ENCODE measurements at regions not wholly inside any gene's neighbourhood (a gene's known extent, or its start where the extent isn't known, plus 50 kb on each side); places are given as distances from the start of the nearest gene placed in this dataset.
A peak's percentile ranks its signal among the peaks of the same experiment; 100 is the strongest.

GRCh38 chr4:11497972-11498371 lies 69.3 kb upstream of the HS3ST1 start:
- no peak for DNase-seq (ENCODE audit: low read depth)
- TF ChIP-seq, protein P1, sequence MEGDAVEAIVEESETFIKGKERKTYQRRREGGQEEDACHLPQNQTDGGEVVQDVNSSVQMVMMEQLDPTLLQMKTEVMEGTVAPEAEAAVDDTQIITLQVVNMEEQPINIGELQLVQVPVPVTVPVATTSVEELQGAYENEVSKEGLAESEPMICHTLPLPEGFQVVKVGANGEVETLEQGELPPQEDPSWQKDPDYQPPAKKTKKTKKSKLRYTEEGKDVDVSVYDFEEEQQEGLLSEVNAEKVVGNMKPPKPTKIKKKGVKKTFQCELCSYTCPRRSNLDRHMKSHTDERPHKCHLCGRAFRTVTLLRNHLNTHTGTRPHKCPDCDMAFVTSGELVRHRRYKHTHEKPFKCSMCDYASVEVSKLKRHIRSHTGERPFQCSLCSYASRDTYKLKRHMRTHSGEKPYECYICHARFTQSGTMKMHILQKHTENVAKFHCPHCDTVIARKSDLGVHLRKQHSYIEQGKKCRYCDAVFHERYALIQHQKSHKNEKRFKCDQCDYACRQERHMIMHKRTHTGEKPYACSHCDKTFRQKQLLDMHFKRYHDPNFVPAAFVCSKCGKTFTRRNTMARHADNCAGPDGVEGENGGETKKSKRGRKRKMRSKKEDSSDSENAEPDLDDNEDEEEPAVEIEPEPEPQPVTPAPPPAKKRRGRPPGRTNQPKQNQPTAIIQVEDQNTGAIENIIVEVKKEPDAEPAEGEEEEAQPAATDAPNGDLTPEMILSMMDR (IDR thresholded peaks at IDR 0.05; ENCODE audit: low read depth, low read length, missing control alignments) = no peak
- H3K4me3 ChIP-seq (ENCODE audit: low read depth, low read length) = no peak overlapping the region

- no peak overlapping the region for H3K4me3 ChIP-seq (ENCODE audit: low read depth, low read length)
- no peak for DNase-seq (ENCODE audit: low read depth)
Measured at GRCh38 chr4:11497212-11497806, 68.6 kb upstream of the HS3ST1 start.

GRCh38 chr4:11496351-11496829 lies 67.7 kb upstream of the HS3ST1 start:
- no peak overlapping the region for H3K4me3 ChIP-seq (ENCODE audit: low read depth, low read length)
- TF ChIP-seq, protein P1 (IDR thresholded peaks at IDR 0.05; ENCODE audit: low read depth, low read length, missing control alignments) = no peak
- no peak for DNase-seq (ENCODE audit: low read depth)

More at GRCh38 chr4:11497212-11497806, 68.6 kb upstream of the HS3ST1 start:
- TF ChIP-seq, protein P1 (IDR thresholded peaks at IDR 0.05; ENCODE audit: low read depth, low read length, missing control alignments) = peak; percentile 33

GRCh38 chr4:11495818-11496217 lies 67.1 kb upstream of the HS3ST1 start:
- DNase-seq (ENCODE audit: low read depth) = no peak
- TF ChIP-seq, protein P1 (IDR thresholded peaks at IDR 0.05; ENCODE audit: low read depth, low read length, missing control alignments) = no peak
- no peak overlapping the region for H3K4me3 ChIP-seq (ENCODE audit: low read depth, low read length)

GRCh38 chr4:11495291-11495690 lies 66.6 kb upstream of the HS3ST1 start:
- H3K4me3 ChIP-seq (ENCODE audit: low read depth, low read length) = no peak overlapping the region
- TF ChIP-seq, protein P1 (IDR thresholded peaks at IDR 0.05; ENCODE audit: low read depth, low read length, missing control alignments) = no peak
- no peak for DNase-seq (ENCODE audit: low read depth)

DNA sequence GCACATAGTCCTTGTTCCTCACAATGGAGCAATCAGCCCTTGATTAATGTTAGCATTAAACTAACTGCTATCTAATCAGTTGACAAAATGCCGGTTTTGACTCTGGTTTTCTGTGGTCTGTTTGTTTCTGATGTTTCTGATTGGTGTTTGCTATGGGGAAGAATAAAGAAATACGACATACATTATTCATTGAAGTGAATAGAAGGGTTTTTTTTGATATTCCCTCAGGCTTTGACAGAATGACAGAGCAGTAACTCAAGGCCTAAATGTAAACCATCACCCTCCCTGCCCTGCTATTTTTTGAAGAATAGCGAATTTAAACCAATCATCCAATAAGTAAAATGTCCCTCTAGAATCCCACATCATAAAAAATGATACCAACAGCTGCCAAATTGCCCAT lies 65.5 kb upstream of the HS3ST1 start:
- no peak for DNase-seq (ENCODE audit: low read depth)
- no peak overlapping the region for H3K4me3 ChIP-seq (ENCODE audit: low read depth, low read length)
- TF ChIP-seq, protein P1 (IDR thresholded peaks at IDR 0.05; ENCODE audit: low read depth, low read length, missing control alignments) = no peak

GRCh38 chr4:11489453-11490083 lies 60.9 kb upstream of the HS3ST1 start:
- no peak for DNase-seq (ENCODE audit: low read depth)
- TF ChIP-seq, protein P1 (IDR thresholded peaks at IDR 0.05; ENCODE audit: low read depth, low read length, missing control alignments) = no peak
- no peak overlapping the region for H3K4me3 ChIP-seq (ENCODE audit: low read depth, low read length)

All from GM12864 (cell line).